Prostate gland (tissue), 2 donors: ENCODE measurements at regions not wholly inside any gene's neighbourhood (a gene's known extent, or its start where the extent isn't known, plus 50 kb on each side); places are given as distances from the start of the nearest gene placed in this dataset.

Experiments
- POLR2AphosphoS5 ChIP-seq: sonication (generic); formaldehyde crosslinking; IDR thresholded peaks from one replicate; pipeline ENCODE4 v1.6.1; 2017; ENCODE audit warnings: antibody characterized with exemption
- TF ChIP-seq, protein P1 (sequence below), 4 experiments: fragments of 200-600 bp in 2 of 4; fragments of 450-650 bp in 2 of 4; sonication (generic) in 2 of 4; IDR thresholded peaks; 1 replicate in 3 of 4; 2 replicates in 1 of 4; pipeline ENCODE4 v1.5.1; 2016 to 2019; ENCODE audit warnings: antibody characterized with exemption in 4 of 4, mild to moderate bottlenecking in 2 of 4, moderate library complexity in 2 of 4

DNA sequence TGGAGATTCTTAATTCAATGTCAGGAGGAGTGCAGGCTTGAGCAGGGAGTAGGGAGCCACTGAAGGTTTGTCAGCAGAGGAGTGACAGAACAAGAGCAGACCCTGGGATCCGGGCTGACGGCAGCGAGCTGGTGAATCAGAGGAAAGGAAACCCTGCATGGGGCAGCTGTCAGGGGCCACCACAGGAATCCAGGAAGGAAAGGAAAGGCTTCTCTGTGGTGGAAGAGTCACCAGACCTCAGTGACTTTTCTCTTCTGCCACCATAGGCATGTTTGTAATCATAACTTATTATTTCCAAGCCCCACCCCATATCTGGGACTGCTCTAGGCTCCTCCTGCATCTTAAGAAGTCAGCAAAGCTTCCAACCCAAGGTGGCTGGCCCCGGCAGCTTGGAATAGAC lies 150.9 kb downstream of the BCOR start:
- TF ChIP-seq, protein P1, sequence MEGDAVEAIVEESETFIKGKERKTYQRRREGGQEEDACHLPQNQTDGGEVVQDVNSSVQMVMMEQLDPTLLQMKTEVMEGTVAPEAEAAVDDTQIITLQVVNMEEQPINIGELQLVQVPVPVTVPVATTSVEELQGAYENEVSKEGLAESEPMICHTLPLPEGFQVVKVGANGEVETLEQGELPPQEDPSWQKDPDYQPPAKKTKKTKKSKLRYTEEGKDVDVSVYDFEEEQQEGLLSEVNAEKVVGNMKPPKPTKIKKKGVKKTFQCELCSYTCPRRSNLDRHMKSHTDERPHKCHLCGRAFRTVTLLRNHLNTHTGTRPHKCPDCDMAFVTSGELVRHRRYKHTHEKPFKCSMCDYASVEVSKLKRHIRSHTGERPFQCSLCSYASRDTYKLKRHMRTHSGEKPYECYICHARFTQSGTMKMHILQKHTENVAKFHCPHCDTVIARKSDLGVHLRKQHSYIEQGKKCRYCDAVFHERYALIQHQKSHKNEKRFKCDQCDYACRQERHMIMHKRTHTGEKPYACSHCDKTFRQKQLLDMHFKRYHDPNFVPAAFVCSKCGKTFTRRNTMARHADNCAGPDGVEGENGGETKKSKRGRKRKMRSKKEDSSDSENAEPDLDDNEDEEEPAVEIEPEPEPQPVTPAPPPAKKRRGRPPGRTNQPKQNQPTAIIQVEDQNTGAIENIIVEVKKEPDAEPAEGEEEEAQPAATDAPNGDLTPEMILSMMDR (IDR thresholded peaks at IDR 0.05): no peak
- no peak for TF ChIP-seq POLR2AphosphoS5
